Smooth muscle cell (in vitro differentiated cells): ENCODE measurements at regions not wholly inside any gene's neighbourhood (a gene's known extent, or its start where the extent isn't known, plus 50 kb on each side); places are given as distances from the start of the nearest gene placed in this dataset.
"Not testable (repeated sequence)": the region's sequence is repeated elsewhere in the genome, so short reads cannot be mapped to it uniquely, and the experiment has no call there.

Experiments
- DNase-seq: peaks from one replicate; lab custom pipeline; 2025; ENCODE audit not compliant: unreplicated experiment; lab: John Stamatoyannopoulos, UW
- H2AFZ ChIP-seq: fragments of 200-600 bp; sonication (generic); 2 replicates; pipeline ENCODE4 v1.6.0; 2016; ENCODE audit warnings: antibody characterized with exemption, low read depth, mild to moderate bottlenecking
- H3F3A ChIP-seq: fragments of 200-600 bp; sonication (generic); 2 replicates; pipeline ENCODE4 v1.6.0; 2017; ENCODE audit warnings: antibody characterized with exemption, low read depth
- H3K27ac ChIP-seq: fragments of 200-600 bp; sonication (generic); 2 replicates; pipeline ENCODE4 v1.5.1; 2016; ENCODE audit warnings: low read depth, mild to moderate bottlenecking
- H3K27me3 ChIP-seq: fragments of 200-600 bp; sonication (generic); 2 replicates; pipeline ENCODE4 v1.6.1; 2016; ENCODE audit warnings: low read depth, mild to moderate bottlenecking
- H3K36me3 ChIP-seq: fragments of 200-600 bp; sonication (generic); 2 replicates; pipeline ENCODE4 v1.5.1; 2016; ENCODE audit warnings: low read depth
- H3K4me1 ChIP-seq: fragments of 200-600 bp; sonication (generic); 2 replicates; pipeline ENCODE4 v1.5.1; 2016; ENCODE audit warnings: low read depth
- H3K4me2 ChIP-seq: fragments of 200-600 bp; sonication (generic); 2 replicates; pipeline ENCODE4 v1.6.0; 2016; ENCODE audit warnings: mild to moderate bottlenecking
- H3K4me3 ChIP-seq: fragments of 200-600 bp; sonication (generic); 2 replicates; pipeline ENCODE4 v1.5.1; 2016; ENCODE audit warnings: mild to moderate bottlenecking
- H3K79me2 ChIP-seq: fragments of 200-600 bp; sonication (generic); 2 replicates; pipeline ENCODE4 v1.6.0; 2016; ENCODE audit warnings: low read depth, mild to moderate bottlenecking
- H3K9ac ChIP-seq: fragments of 200-600 bp; sonication (generic); 2 replicates; pipeline ENCODE4 v1.6.0; 2016; ENCODE audit warnings: low read depth
- H3K9me3 ChIP-seq: fragments of 200-600 bp; sonication (generic); replicated peaks from 2 replicates; pipeline ENCODE4 v1.5.1; 2016; ENCODE audit warnings: low read depth
- H4K20me1 ChIP-seq: fragments of 200-600 bp; sonication (generic); 2 replicates; pipeline ENCODE4 v1.6.0; 2016; ENCODE audit warnings: low read depth
- WGBS: methylation state at CpG from one replicate; pipeline ENCODE4 v1.1.7; 2016; ENCODE audit warnings: low lambda C conversion rate; 5-methylcytosine and 5-hydroxymethylcytosine counted together
- TF ChIP-seq, protein P1 (sequence below): fragments of 200-600 bp; sonication (generic); IDR thresholded peaks from 2 replicates; pipeline ENCODE4 v1.5.1; 2017; ENCODE audit warnings: borderline replicate concordance, mild to moderate bottlenecking, antibody characterized with exemption; ENCODE audit not compliant: insufficient read depth, poor library complexity, severe bottlenecking

DNA sequence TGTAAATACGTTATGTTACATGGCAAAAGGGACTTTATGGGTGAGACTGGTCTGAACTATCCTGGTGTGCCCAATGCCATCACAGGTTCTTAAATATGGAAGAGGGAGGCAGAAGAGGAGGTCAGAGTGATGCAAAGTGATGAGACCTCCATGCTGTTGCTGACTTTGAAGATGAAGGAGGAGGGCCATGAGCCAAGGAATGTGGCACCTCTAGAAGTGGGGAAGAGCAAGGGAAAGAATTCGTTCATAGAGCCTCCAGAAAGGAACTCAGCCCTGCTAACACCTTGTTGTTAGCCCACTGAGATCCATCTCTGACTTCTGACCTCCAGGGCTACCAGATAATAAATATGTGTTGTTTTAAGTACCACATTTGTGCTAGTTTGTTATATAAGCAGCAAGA lies 462.0 kb downstream of the RPS6KC1 start:
- Histone ChIP-seq H2AFZ (no peak overlapping the region), H3K4me1 (no peaks in the 10 kb centered on the region), H3K36me3 (no peaks in the 10 kb centered on the region), H3F3A (no peaks in the 10 kb centered on the region), H3K9ac (no peak overlapping the region), H3K27ac (no peak overlapping the region), H3K4me3 (no peak overlapping the region), H3K4me2 (no peak overlapping the region), H3K9me3 (no peaks in the 10 kb centered on the region), H4K20me1 (no peaks in the 10 kb centered on the region), H3K79me2 (no peaks in the 10 kb centered on the region), H3K27me3 (peaks cover 23% of the 10 kb centered on the region)
- 65% methylated on average over 2 of the region's 2 CpGs for WGBS
- TF ChIP-seq, protein P1, sequence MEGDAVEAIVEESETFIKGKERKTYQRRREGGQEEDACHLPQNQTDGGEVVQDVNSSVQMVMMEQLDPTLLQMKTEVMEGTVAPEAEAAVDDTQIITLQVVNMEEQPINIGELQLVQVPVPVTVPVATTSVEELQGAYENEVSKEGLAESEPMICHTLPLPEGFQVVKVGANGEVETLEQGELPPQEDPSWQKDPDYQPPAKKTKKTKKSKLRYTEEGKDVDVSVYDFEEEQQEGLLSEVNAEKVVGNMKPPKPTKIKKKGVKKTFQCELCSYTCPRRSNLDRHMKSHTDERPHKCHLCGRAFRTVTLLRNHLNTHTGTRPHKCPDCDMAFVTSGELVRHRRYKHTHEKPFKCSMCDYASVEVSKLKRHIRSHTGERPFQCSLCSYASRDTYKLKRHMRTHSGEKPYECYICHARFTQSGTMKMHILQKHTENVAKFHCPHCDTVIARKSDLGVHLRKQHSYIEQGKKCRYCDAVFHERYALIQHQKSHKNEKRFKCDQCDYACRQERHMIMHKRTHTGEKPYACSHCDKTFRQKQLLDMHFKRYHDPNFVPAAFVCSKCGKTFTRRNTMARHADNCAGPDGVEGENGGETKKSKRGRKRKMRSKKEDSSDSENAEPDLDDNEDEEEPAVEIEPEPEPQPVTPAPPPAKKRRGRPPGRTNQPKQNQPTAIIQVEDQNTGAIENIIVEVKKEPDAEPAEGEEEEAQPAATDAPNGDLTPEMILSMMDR: no peak
- DNase-seq: no peak

GRCh38 chr1:213514408-213515179 lies 463.6 kb downstream of the RPS6KC1 start:
- H3K9ac ChIP-seq, H3K79me2 ChIP-seq, H3K4me2 ChIP-seq, H3K4me1 ChIP-seq, H2AFZ ChIP-seq, H4K20me1 ChIP-seq, DNase-seq, H3K27ac ChIP-seq, H3F3A ChIP-seq, H3K36me3 ChIP-seq, H3K4me3 ChIP-seq, H3K27me3 ChIP-seq, H3K9me3 ChIP-seq: not testable (repeated sequence)
- 94% methylated on average over 5 of the region's 5 CpGs for WGBS

- 73% methylated on average over 4 of the region's 4 CpGs for WGBS
- Histone ChIP-seq H2AFZ (no peak overlapping the region), H3F3A (no peaks in the 10 kb centered on the region), H3K9me3 (no peaks in the 10 kb centered on the region), H3K4me1 (no peaks in the 10 kb centered on the region), H3K79me2 (no peaks in the 10 kb centered on the region), H3K4me3 (no peak overlapping the region), H3K27ac (no peak overlapping the region), H3K36me3 (no peaks in the 10 kb centered on the region), H3K4me2 (no peak overlapping the region), H4K20me1 (no peaks in the 10 kb centered on the region), H3K9ac (no peak overlapping the region), H3K27me3 (no peaks in the 10 kb centered on the region)
- no peak for DNase-seq
- TF ChIP-seq, protein P1: no peak
Observed at GRCh38 chr1:213519098-213519497, 468.1 kb downstream of the RPS6KC1 start.

GRCh38 chr1:213521206-213521605 lies 466.6 kb upstream of the PROX1 start:
- no peaks in the 10 kb centered on the region for H3F3A ChIP-seq
- H2AFZ ChIP-seq: no peak overlapping the region
- WGBS: 93% methylated on average over 2 of the region's 2 CpGs
- no peaks in the 10 kb centered on the region for H3K4me1 ChIP-seq
- H3K36me3 ChIP-seq: no peaks in the 10 kb centered on the region
- H3K27ac ChIP-seq: no peak overlapping the region
- no peaks in the 10 kb centered on the region for H3K9me3 ChIP-seq
- no peaks in the 10 kb centered on the region for H3K79me2 ChIP-seq
- H3K27me3 ChIP-seq: no peaks in the 10 kb centered on the region
- no peaks in the 10 kb centered on the region for H4K20me1 ChIP-seq
- no peak overlapping the region for H3K9ac ChIP-seq
- DNase-seq: no peak
- H3K4me3 ChIP-seq: no peak overlapping the region
- TF ChIP-seq, protein P1: no peak
- H3K4me2 ChIP-seq: no peak overlapping the region
